NCI-H1694 (cell line): ENCODE measurements at regions not wholly inside any gene's neighbourhood (a gene's known extent, or its start where the extent isn't known, plus 50 kb on each side); places are given as distances from the start of the nearest gene placed in this dataset.

ENCODE experiments used
- DNase-seq: peaks from one replicate; lab custom pipeline; 2025; lab: John Stamatoyannopoulos, UW

DNA sequence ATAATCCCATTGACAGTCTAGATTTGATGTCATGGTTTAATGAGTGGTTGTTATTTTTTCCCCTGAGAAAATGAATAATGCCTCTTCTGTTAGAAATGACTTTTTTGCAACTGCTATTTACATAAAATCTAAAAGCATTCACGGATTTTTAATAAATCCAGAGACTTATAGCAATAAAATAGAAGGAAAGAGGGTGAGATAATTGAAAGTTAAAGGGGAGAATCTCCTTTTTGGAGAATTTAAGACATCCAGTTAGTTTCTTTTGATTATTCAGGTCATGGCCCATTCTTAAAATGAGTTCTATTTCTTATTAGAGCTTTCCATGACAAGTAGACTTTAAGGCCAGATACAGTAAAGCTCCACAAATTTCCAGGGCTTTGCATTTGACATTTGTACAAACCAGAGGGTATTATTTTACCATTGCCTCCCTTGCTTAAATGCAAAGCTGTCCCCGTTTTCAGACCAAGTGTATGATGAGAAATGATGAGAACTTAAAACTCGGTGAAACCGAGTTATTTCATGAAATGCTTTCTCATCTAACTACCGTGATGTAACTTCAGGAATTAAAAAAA is 789.0 kb upstream of the SOX9 start:
- no peak for DNase-seq

GRCh38 chr17:71334048-71334751 is 786.6 kb upstream of the SOX9 start:
- DNase-seq: peak; percentile 10

DNA sequence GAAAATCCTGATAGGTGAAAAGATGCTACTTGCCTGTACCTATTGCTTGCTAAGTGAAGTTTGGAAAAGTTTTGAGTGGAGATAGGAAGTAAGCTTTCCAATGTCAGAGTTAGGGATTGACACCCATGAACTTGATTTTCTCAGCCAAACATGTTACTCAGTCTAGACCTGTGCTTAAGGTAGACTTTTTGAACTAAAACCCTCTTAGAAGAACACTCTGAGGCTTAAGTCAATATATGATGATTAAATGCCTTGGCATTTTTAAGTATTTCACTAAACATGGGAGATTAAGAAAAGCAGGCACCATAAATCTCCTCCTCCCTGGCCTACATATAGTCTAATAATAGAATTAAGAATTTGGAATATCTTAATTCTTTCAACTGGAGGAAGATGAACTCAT is 785.6 kb upstream of the SOX9 start:
- DNase-seq: no peak

GRCh38 chr17:71337938-71338337 is 782.9 kb upstream of the SOX9 start:
- no peak for DNase-seq

DNA sequence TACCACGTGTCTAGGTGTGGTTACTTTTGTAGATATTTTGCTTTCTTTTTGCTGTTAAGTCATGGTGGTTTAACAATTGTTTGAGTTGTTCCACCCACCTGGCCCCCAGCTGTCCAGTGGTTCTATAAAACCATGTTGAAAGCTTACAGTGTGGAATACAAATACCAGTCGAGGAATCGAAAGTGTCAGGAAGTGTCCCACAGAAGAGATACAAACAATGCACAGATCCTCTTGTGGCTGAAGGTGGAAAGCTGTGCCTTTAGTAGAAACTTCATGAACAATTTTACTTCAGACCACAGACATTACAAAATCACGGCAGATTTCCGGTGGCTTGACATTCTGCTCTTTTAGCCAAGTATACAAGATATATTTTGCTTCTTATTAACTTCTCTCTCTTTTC is 782.4 kb upstream of the SOX9 start:
- DNase-seq: no peak

DNA sequence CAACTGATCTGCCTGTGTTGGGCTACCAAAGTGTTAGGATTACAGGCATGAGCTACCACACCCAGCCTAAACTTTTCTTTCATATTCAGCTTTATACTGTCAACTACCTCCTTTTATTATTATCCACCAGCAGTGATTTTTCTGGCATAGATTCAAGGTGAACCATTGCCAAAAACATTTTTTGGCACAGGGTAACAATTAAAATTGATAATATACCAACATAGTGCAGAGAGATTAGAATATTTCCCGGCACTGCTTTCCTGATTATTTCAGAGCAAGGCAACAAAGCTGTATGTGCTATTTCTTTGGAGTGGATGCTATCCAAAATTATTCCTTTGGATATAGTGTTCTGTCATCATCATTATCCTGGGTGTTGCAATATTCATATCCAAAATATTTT is 781.6 kb upstream of the SOX9 start:
- no peak for DNase-seq

DNA sequence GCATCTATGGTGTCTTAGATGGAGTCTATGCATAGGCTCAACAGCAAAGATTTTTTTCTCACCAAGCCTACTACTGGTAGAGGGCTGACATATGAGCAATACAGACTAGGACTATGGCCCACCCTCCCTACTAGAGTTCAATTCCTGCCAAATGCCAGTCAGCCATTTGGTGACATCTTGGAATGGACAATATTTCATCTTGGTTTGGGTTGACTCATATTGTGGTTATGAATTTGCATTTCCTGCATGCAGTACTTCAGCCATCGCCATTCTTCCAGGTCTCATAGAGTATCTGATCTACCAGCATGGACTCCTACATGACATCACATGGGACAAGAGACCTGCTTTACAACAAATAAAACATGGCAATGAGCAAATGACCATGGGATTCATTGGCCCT is 778.1 kb upstream of the SOX9 start:
- DNase-seq: no peak

DNA sequence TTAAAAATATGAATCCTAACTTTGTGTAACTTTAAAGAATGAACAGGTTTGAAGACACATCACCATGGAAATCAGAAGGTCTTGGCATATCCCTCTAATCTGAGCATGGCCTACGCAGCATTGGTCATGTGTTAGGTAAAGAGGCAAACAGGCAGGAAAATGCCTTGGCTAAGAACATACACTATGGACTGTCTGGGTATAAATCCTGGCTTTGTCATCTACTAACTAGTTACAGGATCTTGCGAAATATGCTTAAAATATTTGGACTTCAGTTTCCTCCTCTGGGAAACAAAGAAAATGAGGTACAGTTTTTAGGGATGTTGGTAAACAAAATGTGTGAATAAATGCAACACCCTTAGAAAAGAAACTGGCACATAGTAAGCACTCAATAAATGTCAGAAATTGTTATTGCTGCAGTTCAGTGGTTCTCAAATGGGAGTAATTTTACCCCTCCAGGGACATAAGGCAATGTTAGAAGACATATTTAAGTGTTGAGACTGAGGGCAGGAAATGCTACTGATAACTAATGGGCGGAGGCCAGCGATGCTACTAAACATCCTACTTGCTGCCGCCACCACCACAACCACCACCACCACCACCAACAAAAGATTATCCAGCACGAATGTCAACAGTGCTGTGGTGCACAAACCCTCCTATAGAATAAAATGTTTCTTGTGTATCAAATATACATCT is 770.8 kb upstream of the SOX9 start:
- DNase-seq: no peak

DNA sequence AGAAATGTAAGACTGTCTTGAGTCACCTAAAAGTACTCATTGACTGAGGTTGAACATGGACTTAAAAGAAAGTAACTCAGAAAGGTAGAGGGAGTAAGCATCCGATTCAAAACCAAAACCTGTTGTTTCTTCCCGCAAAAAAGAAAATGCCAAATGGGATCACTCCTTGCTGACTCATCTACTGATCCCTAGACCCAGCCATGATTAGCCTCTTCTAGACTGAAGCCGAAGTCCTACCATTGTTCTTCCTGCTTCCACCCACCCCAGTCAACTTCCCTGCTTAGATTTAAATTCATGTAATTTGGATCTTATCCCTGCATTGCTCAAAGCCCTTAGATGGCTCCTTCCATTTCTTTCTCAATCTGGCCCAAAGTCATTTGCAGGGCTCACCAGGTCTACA is 760.5 kb upstream of the SOX9 start:
- DNase-seq: no peak

DNA sequence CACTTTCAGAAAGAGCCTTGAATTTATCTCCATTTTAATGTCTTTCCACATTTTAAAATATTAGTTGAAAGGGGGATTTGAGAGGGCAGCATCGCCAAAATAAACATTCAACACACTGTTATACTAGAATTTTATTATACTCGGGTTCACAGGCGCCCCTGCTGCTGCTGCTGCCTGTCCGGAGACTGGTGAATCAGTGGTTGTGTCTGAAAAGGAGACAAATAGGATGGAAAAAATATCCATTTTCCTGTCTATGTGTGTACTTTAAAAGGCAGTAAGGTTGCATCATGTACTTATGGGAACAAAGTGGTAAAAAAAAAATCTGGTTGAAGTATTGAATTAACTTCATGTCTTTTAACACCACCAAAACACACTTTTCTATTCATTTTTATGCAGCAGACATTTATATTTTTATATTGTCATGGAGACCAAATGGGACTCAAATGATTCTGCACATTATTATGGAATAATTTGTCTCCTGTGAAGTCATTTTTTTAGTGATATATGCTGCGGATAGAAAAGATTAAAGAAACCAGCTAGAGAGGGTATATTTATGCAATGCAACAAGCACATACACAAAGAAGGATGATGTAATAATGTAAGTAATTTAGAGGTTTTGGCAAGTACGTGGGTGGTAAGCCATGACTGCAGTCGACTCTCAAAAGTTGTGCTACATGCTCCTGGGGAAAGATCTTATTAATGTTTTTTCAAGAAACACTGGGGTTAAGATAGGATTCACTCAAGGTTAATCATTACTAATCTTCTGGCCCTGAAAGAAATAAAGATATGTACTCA is 759.0 kb upstream of the SOX9 start:
- no peak for DNase-seq

- no peak for DNase-seq
Observed at GRCh38 chr17:71363661-71364060, 757.2 kb upstream of the SOX9 start.

- DNase-seq: no peak
Observed at GRCh38 chr17:71371809-71372208, 749.0 kb upstream of the SOX9 start.

DNA sequence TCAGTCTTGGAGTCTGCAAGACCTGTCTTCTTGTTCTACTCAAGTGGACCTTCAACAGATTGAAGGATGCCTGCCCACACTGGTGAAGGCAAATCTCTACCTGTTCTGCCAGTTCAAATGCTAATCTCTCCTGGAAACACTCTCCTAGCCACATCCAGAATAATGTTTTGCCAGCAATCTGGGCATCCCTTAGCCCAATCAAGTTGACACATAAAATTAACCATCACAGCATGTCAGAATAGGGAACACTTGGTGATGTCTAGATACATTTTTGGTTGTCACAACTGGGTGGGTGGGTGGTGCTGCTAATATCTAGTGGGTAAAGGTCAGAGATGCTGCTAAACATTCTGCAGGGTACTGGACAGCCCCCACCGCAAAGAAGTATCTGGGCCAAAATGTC is 744.9 kb upstream of the SOX9 start:
- no peak for DNase-seq

GRCh38 chr17:71376933-71377332 is 743.9 kb upstream of the SOX9 start:
- no peak for DNase-seq

- DNase-seq: no peak
Observed at GRCh38 chr17:71378036-71378435, 742.8 kb upstream of the SOX9 start.

DNA sequence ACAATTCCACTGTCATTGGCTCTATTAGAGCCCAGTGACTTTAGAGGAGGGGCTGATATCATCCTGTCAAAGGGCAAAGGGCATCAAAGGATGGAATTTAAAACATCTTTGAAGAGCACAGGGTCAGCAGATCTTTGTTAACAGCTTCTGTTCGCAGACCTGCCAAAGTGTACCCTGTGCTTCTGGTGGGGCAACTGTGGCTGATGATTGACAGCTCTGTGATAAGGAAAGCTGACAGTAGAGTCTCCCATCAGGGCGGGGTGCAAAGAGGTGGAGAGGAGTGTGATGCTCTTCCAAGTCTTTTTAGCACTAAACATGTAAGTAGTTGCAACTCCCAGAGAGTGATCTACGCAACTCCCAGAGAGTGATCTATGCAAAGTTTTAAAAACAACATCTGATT is 742.1 kb upstream of the SOX9 start:
- no peak for DNase-seq

DNA sequence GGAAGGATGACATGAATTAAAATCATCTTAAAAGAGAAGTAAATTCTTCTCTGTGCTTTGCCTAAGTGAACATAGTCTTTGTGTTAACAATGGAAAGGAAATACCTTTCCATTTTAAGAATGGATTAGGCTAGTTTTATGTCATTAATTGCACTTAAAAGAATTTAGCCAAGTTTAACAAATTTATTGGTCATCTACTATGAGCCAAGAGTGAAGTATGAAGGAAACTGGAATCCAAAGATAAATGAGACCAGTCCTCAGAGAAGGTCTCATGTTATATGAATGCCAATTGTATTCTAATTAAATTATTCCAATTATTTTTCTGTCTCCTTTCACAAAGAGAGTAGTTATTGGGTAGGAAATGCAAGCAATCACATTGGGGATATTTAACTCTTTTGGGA is 741.3 kb upstream of the SOX9 start:
- DNase-seq: no peak

DNA sequence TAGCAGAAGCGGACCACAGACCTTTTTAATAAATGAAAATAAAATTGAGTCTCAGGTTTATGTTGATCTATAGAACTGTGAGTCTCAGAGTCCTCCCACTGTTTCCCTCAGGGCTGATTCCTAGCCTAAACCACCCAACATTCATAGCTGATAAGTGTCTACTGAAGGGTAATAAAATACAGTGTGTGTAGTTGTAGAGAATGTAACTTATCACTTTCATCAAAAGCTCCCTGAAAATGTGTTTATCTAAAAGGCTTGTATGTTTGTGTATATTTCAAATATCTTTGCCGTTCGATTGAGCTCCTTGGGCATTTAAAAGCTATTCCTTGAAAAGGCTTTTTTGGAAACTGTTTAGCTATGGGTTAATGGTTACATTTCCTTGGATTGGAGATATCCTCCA is 740.3 kb upstream of the SOX9 start:
- DNase-seq: no peak

- no peak for DNase-seq
Observed at GRCh38 chr17:71380936-71381335, 739.9 kb upstream of the SOX9 start.

GRCh38 chr17:71383091-71383490 is 737.7 kb upstream of the SOX9 start:
- no peak for DNase-seq

- DNase-seq: no peak
Observed at GRCh38 chr17:71387456-71387855, 733.4 kb upstream of the SOX9 start.

- DNase-seq: no peak
Observed at GRCh38 chr17:71392715-71393567, 727.9 kb upstream of the SOX9 start.
